GM18502 (cell line): ENCODE measurements at regions not wholly inside any gene's neighbourhood (a gene's known extent, or its start where the extent isn't known, plus 50 kb on each side); places are given as distances from the start of the nearest gene placed in this dataset.
"Not testable (repeated sequence)": the region's sequence is repeated elsewhere in the genome, so short reads cannot be mapped to it uniquely, and the experiment has no call there.

Experiments
- ATAC-seq: cut with Tn5 transposase; IDR thresholded peaks from one replicate; pipeline ENCODE4 v1.9.1; 2021; ENCODE audit warnings: mild to moderate bottlenecking; ENCODE audit not compliant: unreplicated experiment, poor library complexity

GRCh38 chr20:40293740-40294139 is 395.3 kb downstream of the MAFB start:
- no peak for ATAC-seq

- ATAC-seq, result no peak
Observed at GRCh38 chr20:40291493-40292135, 397.4 kb downstream of the MAFB start.

- no peak for ATAC-seq
Observed at GRCh38 chr20:40287683-40288082, 401.4 kb downstream of the MAFB start.

- ATAC-seq, result no peak
Observed at GRCh38 chr20:40286975-40287531, 402.0 kb downstream of the MAFB start.

GRCh38 chr20:40284611-40285010 is 404.4 kb downstream of the MAFB start:
- no peak for ATAC-seq

- no peak for ATAC-seq
Observed at GRCh38 chr20:40283689-40284088, 405.3 kb downstream of the MAFB start.

GRCh38 chr20:40282941-40283340 is 406.1 kb downstream of the MAFB start:
- ATAC-seq, result no peak

GRCh38 chr20:40282541-40282940 is 406.5 kb downstream of the MAFB start:
- ATAC-seq, result no peak

GRCh38 chr20:40280616-40281015 is 408.4 kb downstream of the MAFB start:
- ATAC-seq, result no peak

GRCh38 chr20:40279390-40279789 is 409.6 kb downstream of the MAFB start:
- ATAC-seq, result no peak

- ATAC-seq, result no peak
Observed at GRCh38 chr20:40278673-40279072, 410.4 kb downstream of the MAFB start.

GRCh38 chr20:40276301-40276700 is 412.7 kb downstream of the MAFB start:
- ATAC-seq, result no peak

GRCh38 chr20:40275738-40276137 is 413.3 kb downstream of the MAFB start:
- ATAC-seq, result no peak

- ATAC-seq, result no peak
Observed at GRCh38 chr20:40274912-40275533, 414.0 kb downstream of the MAFB start.

GRCh38 chr20:40269274-40269673 is 419.8 kb downstream of the MAFB start:
- ATAC-seq, result not testable (repeated sequence)

GRCh38 chr20:40268321-40269075 is 420.5 kb downstream of the MAFB start:
- ATAC-seq, result no peak

GRCh38 chr20:40265825-40266533 is 423.1 kb downstream of the MAFB start:
- ATAC-seq, result no peak

- ATAC-seq, result no peak
Observed at GRCh38 chr20:40262219-40262618, 426.8 kb downstream of the MAFB start.

- no peak for ATAC-seq
Observed at GRCh38 chr20:40258931-40259330, 430.1 kb downstream of the MAFB start.

- no peak for ATAC-seq
Observed at GRCh38 chr20:40257763-40258162, 431.3 kb downstream of the MAFB start.

- no peak for ATAC-seq
Observed at GRCh38 chr20:40255365-40255764, 433.7 kb downstream of the MAFB start.
